ENCODE measurements at regions not wholly inside any gene's neighbourhood (a gene's known extent, or its start where the extent isn't known, plus 50 kb on each side); places are given as distances from the start of the nearest gene placed in this dataset.

- no peak overlapping the region for H3K4me3 ChIP-seq (ENCODE audit: low read depth, low read length)
- DNase-seq (ENCODE audit: low read depth): no peak
- TF ChIP-seq, protein P1, sequence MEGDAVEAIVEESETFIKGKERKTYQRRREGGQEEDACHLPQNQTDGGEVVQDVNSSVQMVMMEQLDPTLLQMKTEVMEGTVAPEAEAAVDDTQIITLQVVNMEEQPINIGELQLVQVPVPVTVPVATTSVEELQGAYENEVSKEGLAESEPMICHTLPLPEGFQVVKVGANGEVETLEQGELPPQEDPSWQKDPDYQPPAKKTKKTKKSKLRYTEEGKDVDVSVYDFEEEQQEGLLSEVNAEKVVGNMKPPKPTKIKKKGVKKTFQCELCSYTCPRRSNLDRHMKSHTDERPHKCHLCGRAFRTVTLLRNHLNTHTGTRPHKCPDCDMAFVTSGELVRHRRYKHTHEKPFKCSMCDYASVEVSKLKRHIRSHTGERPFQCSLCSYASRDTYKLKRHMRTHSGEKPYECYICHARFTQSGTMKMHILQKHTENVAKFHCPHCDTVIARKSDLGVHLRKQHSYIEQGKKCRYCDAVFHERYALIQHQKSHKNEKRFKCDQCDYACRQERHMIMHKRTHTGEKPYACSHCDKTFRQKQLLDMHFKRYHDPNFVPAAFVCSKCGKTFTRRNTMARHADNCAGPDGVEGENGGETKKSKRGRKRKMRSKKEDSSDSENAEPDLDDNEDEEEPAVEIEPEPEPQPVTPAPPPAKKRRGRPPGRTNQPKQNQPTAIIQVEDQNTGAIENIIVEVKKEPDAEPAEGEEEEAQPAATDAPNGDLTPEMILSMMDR (conservative IDR thresholded peaks at IDR 0.05; ENCODE audit: low read depth, low read length): no peak
Measured at GRCh38 chr16:52209227-52209626, 337.7 kb downstream of the TOX3 start.

DNA sequence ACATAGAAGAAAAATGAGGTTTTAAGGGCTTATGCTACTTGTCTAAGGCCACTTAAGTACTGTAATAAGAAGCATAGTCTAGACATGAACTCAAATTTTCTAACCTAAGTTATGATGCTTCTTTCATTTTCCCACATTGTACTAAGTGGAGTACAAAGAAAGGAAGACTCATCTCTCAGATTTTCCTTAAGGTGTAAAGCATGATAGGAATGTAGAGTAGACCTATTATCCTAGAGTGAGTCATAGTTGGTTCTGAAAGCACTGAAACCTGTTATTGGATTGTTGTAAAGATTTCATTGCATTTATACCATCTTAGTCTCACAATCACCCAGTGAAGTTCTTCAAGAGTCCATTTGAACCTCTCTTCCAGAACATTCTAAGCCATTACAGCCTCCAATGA, 343.8 kb downstream of the TOX3 start:
- H3K4me3 ChIP-seq (ENCODE audit: low read depth, low read length): no peak overlapping the region
- TF ChIP-seq, protein P1 (conservative IDR thresholded peaks at IDR 0.05; ENCODE audit: low read depth, low read length): no peak
- peak; percentile 59 for DNase-seq (ENCODE audit: low read depth)

GRCh38 chr16:52193441-52193840, 353.5 kb downstream of the TOX3 start:
- DNase-seq (ENCODE audit: low read depth): no peak
- no peak overlapping the region for H3K4me3 ChIP-seq (ENCODE audit: low read depth, low read length)
- TF ChIP-seq, protein P1 (conservative IDR thresholded peaks at IDR 0.05; ENCODE audit: low read depth, low read length): no peak

- TF ChIP-seq, protein P1 (conservative IDR thresholded peaks at IDR 0.05; ENCODE audit: low read depth, low read length): peak; percentile 98
- no peak for DNase-seq (ENCODE audit: low read depth)
Measured at GRCh38 chr16:52191531-52192134, 355.3 kb downstream of the TOX3 start.

DNA sequence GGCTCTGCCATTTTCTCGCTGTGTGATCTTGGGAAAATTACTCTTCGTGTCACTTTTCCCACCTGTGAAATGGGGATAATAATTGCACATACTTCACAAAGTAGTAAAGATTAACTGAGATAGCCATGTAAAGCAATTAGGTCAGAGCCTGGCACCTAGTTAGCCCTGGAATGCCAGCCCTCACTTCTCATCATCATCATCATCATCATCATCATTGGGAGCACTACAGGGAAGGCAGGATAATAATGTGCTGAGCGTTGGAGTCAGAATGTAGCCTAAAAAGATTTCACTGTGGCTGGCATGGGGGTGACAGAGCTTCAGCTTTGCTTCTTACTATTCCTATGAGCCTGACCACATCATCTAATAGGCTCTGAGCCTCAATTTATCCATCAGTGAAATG, 362.6 kb downstream of the TOX3 start:
- TF ChIP-seq, protein P1 (conservative IDR thresholded peaks at IDR 0.05; ENCODE audit: low read depth, low read length): no peak
- no peak overlapping the region for H3K4me3 ChIP-seq (ENCODE audit: low read depth, low read length)
- DNase-seq (ENCODE audit: low read depth): no peak

More at GRCh38 chr16:52191531-52192134, 355.3 kb downstream of the TOX3 start:
- H3K4me3 ChIP-seq (ENCODE audit: low read depth, low read length): no peak overlapping the region

DNA sequence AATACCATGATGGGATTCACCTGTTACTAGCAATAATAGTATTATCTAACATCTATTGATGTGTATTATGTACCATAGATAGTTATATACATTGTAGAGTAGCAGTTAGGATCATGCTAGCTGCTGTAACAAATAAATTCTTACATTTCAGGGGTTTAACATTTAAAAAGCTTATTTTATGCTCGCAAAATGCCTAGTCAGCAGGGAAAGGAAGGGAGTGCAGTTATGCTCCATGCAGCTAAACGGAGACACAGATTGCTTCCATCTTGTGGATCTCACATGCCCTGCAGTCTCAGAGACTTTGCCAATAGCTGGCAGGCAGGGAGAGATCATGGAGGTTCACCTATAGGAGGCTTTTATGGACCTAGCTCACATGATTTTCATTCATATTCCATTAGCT, 364.1 kb downstream of the TOX3 start:
- TF ChIP-seq, protein P1 (conservative IDR thresholded peaks at IDR 0.05; ENCODE audit: low read depth, low read length): no peak
- H3K4me3 ChIP-seq (ENCODE audit: low read depth, low read length): no peak overlapping the region
- no peak for DNase-seq (ENCODE audit: low read depth)

- no peak overlapping the region for H3K4me3 ChIP-seq (ENCODE audit: low read depth, low read length)
- TF ChIP-seq, protein P1 (conservative IDR thresholded peaks at IDR 0.05; ENCODE audit: low read depth, low read length): no peak
- no peak for DNase-seq (ENCODE audit: low read depth)
Measured at GRCh38 chr16:52174168-52174567, 372.8 kb downstream of the TOX3 start.

Measured in epithelial cell of proximal tubule (primary cell).